H1 (cell line): ENCODE measurements at regions not wholly inside any gene's neighbourhood (a gene's known extent, or its start where the extent isn't known, plus 50 kb on each side); places are given as distances from the start of the nearest gene placed in this dataset.

Experiments used
- BCL11A ChIP-seq, 2 experiments: IDR thresholded peaks; one replicate each; pipeline ENCODE4 v1.6.1; 2011; ENCODE audit warnings: low read depth in 2 of 2, low read length in 2 of 2, mild to moderate bottlenecking in 2 of 2
- CHD7 ChIP-seq: fragments of 300-600 bp; sonication (generic); IDR thresholded peaks from 2 replicates; pipeline ENCODE4 v1.7.1; 2012; ENCODE audit warnings: low read length, moderate library complexity, mild to moderate bottlenecking, inconsistent platforms; ENCODE audit not compliant: insufficient replicate concordance
- KDM1A ChIP-seq: fragments of 200-600, 300-600 bp; sonication (generic); IDR thresholded peaks from 2 replicates; pipeline ENCODE4 v1.7.1; 2016; ENCODE audit warnings: mild to moderate bottlenecking, low read length, borderline replicate concordance
- POLR2AphosphoS5 ChIP-seq: IDR thresholded peaks from 2 replicates; pipeline ENCODE4 v1.6.1; 2011; ENCODE audit warnings: low read depth, low read length
- POU5F1 ChIP-seq: IDR thresholded peaks from 2 replicates; pipeline ENCODE4 v1.6.1; 2011; ENCODE audit warnings: low read depth, mild to moderate bottlenecking, low read length, moderate library complexity

- no peak for TF ChIP-seq CHD7
- TF ChIP-seq POU5F1, result no peak
- no peak for TF ChIP-seq POLR2AphosphoS5
- TF ChIP-seq BCL11A (IDR thresholded peaks at IDR 0.05; ENCODE audit: low read depth in 2 of 2, low read length in 2 of 2), result no peak
- no peak for TF ChIP-seq KDM1A
These were observed 924.5 kb upstream of the MBL2 start (continued) for GRCh38 chr10:53697038-53697437.
